SU-DHL-6 (cell line): ENCODE measurements at regions not wholly inside any gene's neighbourhood (a gene's known extent, or its start where the extent isn't known, plus 50 kb on each side); places are given as distances from the start of the nearest gene placed in this dataset.
"Not testable (repeated sequence)": the region's sequence is repeated elsewhere in the genome, so short reads cannot be mapped to it uniquely, and the experiment has no call there.

ENCODE experiments used
- H2AFZ ChIP-seq: fragments of 200-600 bp; sonication (generic); 2 replicates; pipeline ENCODE4 v1.6.1; 2014; ENCODE audit warnings: low read depth, mild to moderate bottlenecking, moderate library complexity, mixed read lengths, antibody characterized with exemption, low read length; ENCODE audit not compliant: severe bottlenecking
- H3F3A ChIP-seq: fragments of 200-600 bp; shearing (Covaris generic); 2 replicates; pipeline ENCODE4 v1.6.0; 2016; ENCODE audit warnings: antibody characterized with exemption, mild to moderate bottlenecking; ENCODE audit not compliant: insufficient read depth
- H3K27ac ChIP-seq: fragments of 200-600 bp; sonication (generic); 2 replicates; pipeline ENCODE4 v1.5.1; 2016; ENCODE audit warnings: low read depth, mild to moderate bottlenecking, low read length, moderate library complexity, mixed read lengths
- H3K27me3 ChIP-seq: fragments of 200-600 bp; sonication (generic), shearing (Covaris generic); 2 replicates; pipeline ENCODE4 v1.6.0; 2014; ENCODE audit warnings: mild to moderate bottlenecking, low read length
- H3K36me3 ChIP-seq: fragments of 200-600 bp; sonication (generic); 2 replicates; pipeline ENCODE4 v1.6.1; 2014; ENCODE audit warnings: mild to moderate bottlenecking, low read length, mixed read lengths
- H3K4me2 ChIP-seq: fragments of 300-600, 200-600 bp; shearing (Covaris generic), sonication (generic); 2 replicates; pipeline ENCODE4 v1.6.0; 2014; ENCODE audit warnings: low read length, low read depth, mild to moderate bottlenecking; ENCODE audit not compliant: poor library complexity, severe bottlenecking
- H3K4me3 ChIP-seq: fragments of 200-600 bp; sonication (generic); 2 replicates; pipeline ENCODE4 v1.5.1; 2014; ENCODE audit warnings: antibody characterized with exemption, low read length, mild to moderate bottlenecking, mixed read lengths; ENCODE audit not compliant: insufficient read depth, poor library complexity, severe bottlenecking
- H3K79me2 ChIP-seq: fragments of 200-600 bp; sonication (generic); 2 replicates; pipeline ENCODE4 v1.6.1; 2014; ENCODE audit warnings: mild to moderate bottlenecking, low read length, moderate library complexity; ENCODE audit not compliant: insufficient read depth
- H3K9ac ChIP-seq: fragments of 200-600 bp; sonication (generic); 2 replicates; pipeline ENCODE4 v1.7.0; 2014; ENCODE audit warnings: mild to moderate bottlenecking, low read length
- H3K9me2 ChIP-seq: fragments of 200-600 bp; sonication (generic); replicated peaks from 2 replicates; pipeline ENCODE4 v1.6.1; 2014; ENCODE audit warnings: low read length; ENCODE audit not compliant: insufficient read depth
- H3K9me3 ChIP-seq: fragments of 200-600 bp; sonication (generic); 2 replicates; pipeline ENCODE4 v1.6.1; 2014; ENCODE audit warnings: low read length, mixed read lengths; ENCODE audit not compliant: insufficient read depth
- H4K20me1 ChIP-seq: fragments of 200-600 bp; sonication (generic); 2 replicates; pipeline ENCODE4 v1.6.1; 2014; ENCODE audit warnings: low read depth, mild to moderate bottlenecking, antibody characterized with exemption, low read length, moderate library complexity, mixed read lengths
- CTCF ChIP-seq: fragments of 200-600 bp; sonication (generic); IDR thresholded peaks from one replicate; pipeline ENCODE4 v1.5.1; 2017; ENCODE audit warnings: antibody characterized with exemption, mild to moderate bottlenecking, low read length, moderate library complexity; ENCODE audit not compliant: insufficient read depth, poor library complexity, severe bottlenecking
- EZH2phosphoT487 ChIP-seq: fragments of 200-600 bp; sonication (generic), shearing (Covaris generic); conservative IDR thresholded peaks from 2 replicates; pipeline ENCODE4 v1.6.1; 2018; ENCODE audit warnings: mild to moderate bottlenecking, antibody characterized with exemption, low read length, moderate library complexity, mixed read lengths

- Histone ChIP-seq H3K9ac (no peak overlapping the region), H3K27ac (no peak overlapping the region), H3K9me3 (no peaks in the 10 kb centered on the region), H3K4me2 (no peak overlapping the region), H3F3A (no peaks in the 10 kb centered on the region), H3K4me3 (no peak overlapping the region), H3K36me3 (no peaks in the 10 kb centered on the region), H3K79me2 (no peaks in the 10 kb centered on the region), H4K20me1 (no peaks in the 10 kb centered on the region), H2AFZ (no peak overlapping the region), H3K27me3 (no peaks in the 10 kb centered on the region), H3K9me2 (no peaks in the 10 kb centered on the region)
- no peak for TF ChIP-seq EZH2phosphoT487
- no peak for TF ChIP-seq CTCF
These were observed 56.4 kb downstream of the FOXF2 start for GRCh38 chr6:1445650-1446330.

- H4K20me1 ChIP-seq: no peaks in the 10 kb centered on the region
- H3K27ac ChIP-seq: no peak overlapping the region
- H3K4me3 ChIP-seq: no peak overlapping the region
- H3K79me2 ChIP-seq: no peaks in the 10 kb centered on the region
- peaks cover 9% of the 10 kb centered on the region; the same call in 1 of the 2 replicates for H3K9me3 ChIP-seq
- H3K9me2 ChIP-seq: no peaks in the 10 kb centered on the region
- TF ChIP-seq EZH2phosphoT487 (no peak), CTCF (no peak)
- H3K9ac ChIP-seq: no peak overlapping the region
- H3K27me3 ChIP-seq: no peaks in the 10 kb centered on the region
- no peak overlapping the region for H2AFZ ChIP-seq
- no peak overlapping the region for H3K4me2 ChIP-seq
- H3K36me3 ChIP-seq: no peaks in the 10 kb centered on the region
- H3F3A ChIP-seq: no peaks in the 10 kb centered on the region
These were observed 60.5 kb downstream of the FOXF2 start for GRCh38 chr6:1449896-1450295.

DNA sequence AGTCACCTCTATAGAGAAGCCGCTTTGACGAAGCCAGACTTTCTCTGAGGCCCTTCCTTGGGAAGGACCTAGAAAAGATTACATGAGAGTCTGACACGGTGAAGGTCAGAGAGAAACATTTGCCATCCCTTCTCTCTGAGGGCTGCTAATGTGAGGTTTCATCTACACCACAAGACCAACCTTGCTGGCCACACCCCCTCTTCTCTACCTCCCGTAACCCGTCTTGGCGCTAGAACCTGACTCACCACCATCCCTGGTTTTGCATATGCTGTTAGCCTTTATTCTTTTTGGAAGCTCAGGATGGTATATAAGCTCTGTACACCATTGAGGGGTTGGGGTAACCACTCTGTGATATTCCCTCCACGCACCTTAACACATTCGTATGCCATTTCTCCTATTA lies 63.6 kb downstream of the FOXF2 start:
- H2AFZ ChIP-seq: no peak overlapping the region
- no peak overlapping the region for H3K4me3 ChIP-seq
- no peaks in the 10 kb centered on the region for H3K27me3 ChIP-seq
- no peaks in the 10 kb centered on the region for H3F3A ChIP-seq
- H3K9ac ChIP-seq: no peak overlapping the region
- no peaks in the 10 kb centered on the region for H4K20me1 ChIP-seq
- no peaks in the 10 kb centered on the region for H3K9me2 ChIP-seq
- TF ChIP-seq EZH2phosphoT487 (no peak), CTCF (no peak)
- no peak overlapping the region for H3K4me2 ChIP-seq
- no peaks in the 10 kb centered on the region for H3K79me2 ChIP-seq
- no peaks in the 10 kb centered on the region for H3K36me3 ChIP-seq
- H3K9me3 ChIP-seq: peaks cover 9% of the 10 kb centered on the region; the same call in 1 of the 2 replicates
- H3K27ac ChIP-seq: no peak overlapping the region

DNA sequence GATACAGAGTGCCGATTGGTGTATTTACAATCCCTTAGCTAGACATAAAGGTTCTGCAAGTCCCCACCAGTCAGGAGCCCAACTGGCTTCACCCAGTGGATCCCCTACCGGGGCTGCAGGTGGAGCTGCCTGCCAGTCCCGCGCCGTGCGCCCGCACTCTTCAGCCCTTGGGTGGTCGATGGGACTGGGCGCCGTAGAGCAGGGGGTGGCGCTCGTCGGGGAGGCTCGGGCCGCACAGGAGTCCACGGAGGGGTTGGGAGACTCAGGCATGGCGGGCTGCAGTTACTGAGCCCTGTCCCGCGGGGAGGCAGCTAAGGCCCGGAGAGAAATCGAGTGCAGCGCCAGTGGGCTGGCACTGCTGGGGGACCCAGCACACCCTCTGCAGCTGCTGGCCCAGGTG lies 67.4 kb downstream of the FOXF2 start:
- H2AFZ ChIP-seq, H3K4me2 ChIP-seq, H3K9me2 ChIP-seq, H3F3A ChIP-seq, H4K20me1 ChIP-seq, H3K79me2 ChIP-seq, H3K27ac ChIP-seq, H3K9ac ChIP-seq, H3K4me3 ChIP-seq, H3K9me3 ChIP-seq, H3K27me3 ChIP-seq, H3K36me3 ChIP-seq: not testable (repeated sequence)
